GM19467 (cell line): ENCODE measurements at regions not wholly inside any gene's neighbourhood (a gene's known extent, or its start where the extent isn't known, plus 50 kb on each side); places are given as distances from the start of the nearest gene placed in this dataset.
"Not testable (repeated sequence)": the region's sequence is repeated elsewhere in the genome, so short reads cannot be mapped to it uniquely, and the experiment has no call there.

Experiments used
- ATAC-seq: cut with Tn5 transposase; IDR thresholded peaks from one replicate; pipeline ENCODE4 v1.9.1; 2021; ENCODE audit warnings: mild to moderate bottlenecking, moderate library complexity; ENCODE audit not compliant: unreplicated experiment

- not testable (repeated sequence) for ATAC-seq
Observed at GRCh38 chr6:2317498-2317897, 72.1 kb upstream of the GMDS start.

DNA sequence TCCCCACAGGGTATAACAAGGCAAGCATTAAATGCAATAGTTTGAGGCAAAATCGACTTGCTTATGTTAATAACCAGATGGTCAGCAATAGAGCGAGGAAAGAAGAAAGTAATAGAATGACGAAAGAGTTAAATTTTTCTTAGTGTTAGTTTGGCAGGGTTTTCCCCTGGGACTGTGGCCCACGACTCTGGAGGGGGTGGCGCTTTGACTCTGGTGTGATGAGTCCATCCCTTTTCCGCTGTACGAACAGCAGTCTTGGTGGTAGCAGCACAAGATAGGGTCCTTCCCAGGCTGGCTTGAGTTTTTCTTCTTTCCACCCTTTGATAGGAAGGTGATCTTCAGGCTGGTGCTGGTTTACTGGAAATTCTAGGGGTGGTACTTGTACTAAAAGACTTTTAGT is 69.2 kb upstream of the GMDS start:
- no peak for ATAC-seq

- ATAC-seq, result no peak
Observed at GRCh38 chr6:2310042-2310441, 64.6 kb upstream of the GMDS start.

- no peak for ATAC-seq
Observed at GRCh38 chr6:2309122-2309521, 63.7 kb upstream of the GMDS start.

GRCh38 chr6:2307799-2308198 is 62.4 kb upstream of the GMDS start:
- no peak for ATAC-seq

GRCh38 chr6:2305951-2306350 is 60.5 kb upstream of the GMDS start:
- no peak for ATAC-seq

GRCh38 chr6:2302482-2302881 is 57.1 kb upstream of the GMDS start:
- ATAC-seq, result not testable (repeated sequence)

DNA sequence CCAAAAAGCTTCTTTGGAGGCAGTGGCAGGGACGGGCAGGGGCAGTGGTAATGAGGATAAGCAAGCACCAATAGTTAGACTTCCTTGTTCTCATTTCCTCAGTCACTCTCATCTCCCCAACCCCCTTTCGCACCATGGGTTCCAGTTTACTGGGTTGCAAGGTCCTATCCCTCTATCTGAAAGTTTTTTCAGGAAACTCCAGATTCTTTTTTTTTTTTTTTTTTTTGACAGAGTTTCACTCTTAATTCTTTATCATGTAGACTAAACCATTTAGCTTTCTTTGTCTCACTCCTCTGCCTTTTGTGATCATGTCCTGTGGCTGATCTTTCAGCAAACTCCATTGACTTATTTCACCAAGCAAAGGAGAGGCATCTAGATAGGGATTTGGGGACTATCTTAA is 51.4 kb upstream of the GMDS start:
- ATAC-seq, result no peak
